AML-193 (cell line): ENCODE measurements at regions not wholly inside any gene's neighbourhood (a gene's known extent, or its start where the extent isn't known, plus 50 kb on each side); places are given as distances from the start of the nearest gene placed in this dataset.
A peak's percentile ranks its signal among the peaks of the same experiment; 100 is the strongest.
"Not testable (repeated sequence)": the region's sequence is repeated elsewhere in the genome, so short reads cannot be mapped to it uniquely, and the experiment has no call there.

Experiments used
- DNase-seq, 2 experiments: peaks; one replicate each; lab custom pipeline; 2025; lab: John Stamatoyannopoulos, UW

DNA sequence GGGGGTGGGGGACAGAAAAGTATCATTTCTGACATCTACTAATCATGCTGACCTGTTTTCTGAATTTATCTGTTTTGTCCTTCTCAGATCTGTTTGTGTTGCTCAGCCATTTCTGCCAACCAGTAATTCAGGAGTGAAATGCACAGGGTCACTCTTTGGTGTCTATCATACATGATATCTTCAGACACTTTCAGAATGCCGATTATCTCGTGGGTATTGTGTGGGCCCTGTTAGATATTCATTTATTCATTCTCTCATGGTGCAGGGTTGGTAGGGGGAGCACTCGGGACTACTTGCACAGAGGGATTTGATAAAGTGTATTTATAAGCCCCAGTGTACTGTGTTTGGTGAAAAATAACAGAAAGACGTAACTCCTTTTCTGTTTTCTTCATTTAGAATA is 101.2 kb upstream of the CITED2 start:
- no peak for DNase-seq

GRCh38 chr6:139475241-139475640 is 100.8 kb upstream of the CITED2 start:
- no peak for DNase-seq

DNA sequence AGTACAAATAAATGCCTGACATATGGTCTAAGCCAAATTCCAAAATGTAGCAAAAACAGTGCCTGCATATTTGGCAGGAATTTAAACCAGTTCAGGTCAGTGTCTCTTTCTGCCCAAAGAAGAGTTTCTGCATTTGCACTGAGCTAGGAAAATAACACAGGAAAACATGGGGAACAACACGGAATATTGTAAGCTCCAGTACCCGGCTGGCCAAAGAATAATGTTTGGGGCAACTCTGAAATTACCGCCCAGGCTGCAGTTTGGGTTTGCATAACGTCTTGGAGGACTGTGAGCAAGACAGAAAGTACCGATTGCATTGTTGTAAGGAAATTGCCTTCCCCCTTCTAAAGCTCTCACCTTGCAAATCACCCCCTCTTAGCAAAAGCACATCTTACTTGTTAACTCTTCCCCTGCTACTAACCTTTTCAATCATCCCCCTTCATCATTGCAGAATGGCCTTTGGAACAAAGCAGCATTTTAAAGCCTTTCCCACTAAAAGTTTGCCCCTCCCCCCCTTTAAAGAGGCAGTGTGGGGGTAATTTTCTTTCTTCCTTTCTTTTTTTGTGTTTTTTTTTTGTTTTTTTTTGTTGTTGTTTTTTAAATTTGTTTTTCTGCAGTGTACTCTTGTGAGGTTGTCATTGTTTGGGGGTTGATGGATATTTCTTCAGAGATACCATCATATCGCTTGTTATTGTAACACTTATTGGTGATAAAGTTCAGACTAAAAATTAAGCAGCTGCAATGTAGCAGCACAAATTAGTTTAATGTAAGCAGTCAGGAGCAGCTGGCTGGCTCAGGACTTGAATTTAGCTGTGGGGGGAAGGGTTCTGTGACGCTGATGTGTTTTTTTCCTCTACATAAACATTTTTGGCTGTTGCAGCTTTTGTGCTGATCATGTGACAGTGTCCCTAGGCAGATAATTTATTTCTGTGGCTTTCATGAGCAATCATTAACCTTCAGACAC is 100.0 kb upstream of the CITED2 start:
- no peak for DNase-seq

DNA sequence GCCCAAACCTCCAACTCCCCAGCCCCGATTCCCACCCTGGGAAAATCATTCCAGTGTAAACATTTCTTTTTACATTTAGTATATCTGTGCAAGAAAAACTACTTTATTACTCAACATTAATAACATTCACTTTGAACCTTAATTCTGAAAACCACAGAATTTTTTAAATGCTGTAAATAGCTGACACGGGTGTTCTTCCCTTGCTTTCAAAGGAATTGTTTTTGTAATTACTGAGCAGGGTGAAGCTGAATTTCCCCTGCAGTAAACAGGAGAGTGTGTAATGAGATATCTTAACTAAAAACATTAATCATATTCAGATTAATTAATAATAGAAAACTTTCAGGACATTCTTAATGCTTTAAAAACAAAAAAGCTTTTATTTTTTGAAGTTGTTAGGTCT is 99.3 kb upstream of the CITED2 start:
- no peak for DNase-seq

DNA sequence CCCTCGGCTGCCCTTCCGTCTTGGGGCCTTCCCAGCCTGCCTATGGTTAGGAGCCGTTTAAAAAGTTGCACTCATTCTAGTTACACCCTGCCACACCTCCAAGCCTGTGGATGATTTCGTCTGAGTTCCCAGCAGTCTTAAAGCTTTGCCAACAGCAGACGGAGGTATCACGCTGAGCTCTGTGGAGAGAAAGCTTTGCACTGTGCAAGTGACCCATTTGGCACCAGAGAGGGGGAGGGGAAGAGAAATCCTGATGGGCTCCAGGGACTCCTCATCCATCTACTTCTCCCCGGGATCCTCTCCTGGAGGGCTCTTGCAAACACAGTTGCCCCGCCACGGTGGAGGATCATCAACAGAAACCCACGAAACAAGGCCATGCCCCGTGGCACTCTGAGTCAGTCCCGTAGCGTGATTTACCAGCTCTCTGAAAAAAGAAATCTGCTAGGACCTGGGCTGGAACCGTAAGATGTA is 98.8 kb upstream of the CITED2 start:
- no peak for DNase-seq

- DNase-seq = no peak
Observed at GRCh38 chr6:139472351-139473015, 98.0 kb upstream of the CITED2 start.

GRCh38 chr6:139470997-139471396 is 96.5 kb upstream of the CITED2 start:
- no peak for DNase-seq

GRCh38 chr6:139468178-139468819 is 93.9 kb upstream of the CITED2 start:
- no peak for DNase-seq

DNA sequence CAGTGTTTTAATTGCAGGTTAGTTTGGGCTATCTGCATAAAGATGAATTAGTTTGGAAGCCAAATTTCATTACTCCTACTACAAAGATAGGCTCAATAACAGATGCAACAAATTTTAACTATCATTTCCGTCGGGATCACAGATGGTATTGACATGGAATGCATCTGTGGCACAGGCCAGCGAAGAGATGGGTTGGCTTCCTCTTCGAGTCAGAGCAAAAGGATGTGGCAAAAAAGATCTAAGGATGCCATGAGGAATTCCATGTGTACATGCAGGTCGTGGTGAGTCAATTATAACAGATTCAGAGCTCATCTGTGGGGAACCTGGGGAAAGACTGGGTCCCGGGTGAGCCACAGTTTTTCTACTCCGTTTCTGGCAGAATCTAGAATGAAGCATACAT is 83.0 kb upstream of the CITED2 start:
- DNase-seq = no peak

DNA sequence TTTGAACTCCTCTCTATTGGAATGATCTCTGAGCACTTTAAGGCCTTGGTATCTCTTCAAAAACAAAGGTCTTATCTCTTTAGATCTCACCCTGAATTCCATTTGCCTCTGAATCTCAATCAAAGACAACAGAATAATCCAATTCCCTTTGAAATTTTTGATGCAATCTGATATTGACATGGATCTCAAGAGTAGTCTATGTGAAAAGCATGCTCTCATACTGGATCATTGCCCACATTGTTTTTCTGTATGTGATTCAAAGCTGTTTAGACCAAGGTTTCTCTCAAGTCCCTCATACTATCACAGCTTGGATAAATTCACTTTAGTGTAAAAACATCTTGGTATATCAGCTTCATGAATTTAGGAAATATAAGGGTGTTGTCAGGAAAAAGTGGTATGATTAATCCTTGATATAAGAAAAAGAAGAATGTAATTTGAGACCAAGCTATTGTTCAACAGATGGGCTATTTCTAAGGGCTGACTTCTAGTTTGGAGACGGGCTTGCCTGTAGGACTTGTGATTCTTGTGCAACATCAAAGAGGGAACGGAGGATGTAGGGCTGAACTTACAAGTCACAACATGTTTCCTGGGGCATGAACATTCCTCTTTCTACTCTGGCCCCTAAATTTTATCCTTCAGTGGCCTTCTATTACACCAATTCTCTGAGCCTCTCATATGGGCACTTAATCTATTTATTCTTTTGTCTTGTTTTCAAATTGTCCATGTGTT is 77.9 kb upstream of the CITED2 start:
- no peak for DNase-seq

DNA sequence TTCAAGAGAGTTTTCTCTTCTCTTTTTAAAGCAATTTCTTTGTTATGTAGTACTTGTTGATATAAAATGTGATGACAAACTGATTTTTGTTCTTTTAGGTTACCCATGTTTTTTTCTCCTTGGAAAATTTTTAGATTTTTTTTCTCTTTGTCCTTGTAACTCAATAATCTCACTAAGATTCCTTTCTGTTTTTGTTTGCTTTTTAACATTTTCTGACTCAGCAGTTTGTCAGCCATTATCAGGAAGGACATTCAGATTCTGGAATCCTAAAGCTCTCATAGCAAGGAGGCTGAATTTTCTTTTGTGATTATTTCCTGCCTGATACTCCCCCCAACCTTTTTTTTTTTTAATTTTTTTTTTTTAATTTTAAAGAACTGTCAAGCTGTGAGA is 75.2 kb upstream of the CITED2 start:
- no peak for DNase-seq

GRCh38 chr6:139448998-139449610 is 74.7 kb upstream of the CITED2 start:
- DNase-seq = no peak

- DNase-seq = no peak
Observed at GRCh38 chr6:139448051-139448649, 73.7 kb upstream of the CITED2 start.

DNA sequence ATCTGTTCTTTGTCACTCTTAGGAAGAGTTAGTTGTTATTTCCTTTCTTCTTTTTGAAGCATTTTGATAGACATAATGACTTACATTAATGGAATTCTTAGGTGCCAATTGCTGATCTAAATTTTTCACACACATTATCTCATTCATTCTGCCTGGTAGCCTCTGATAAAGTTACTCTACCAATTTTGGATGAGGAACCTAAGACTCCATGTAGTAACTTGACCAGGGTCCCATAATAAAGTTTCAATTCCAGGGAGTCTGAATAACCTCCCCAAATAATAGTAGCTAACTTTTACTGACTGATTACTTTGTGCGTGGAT is 73.2 kb upstream of the CITED2 start:
- DNase-seq = no peak

DNA sequence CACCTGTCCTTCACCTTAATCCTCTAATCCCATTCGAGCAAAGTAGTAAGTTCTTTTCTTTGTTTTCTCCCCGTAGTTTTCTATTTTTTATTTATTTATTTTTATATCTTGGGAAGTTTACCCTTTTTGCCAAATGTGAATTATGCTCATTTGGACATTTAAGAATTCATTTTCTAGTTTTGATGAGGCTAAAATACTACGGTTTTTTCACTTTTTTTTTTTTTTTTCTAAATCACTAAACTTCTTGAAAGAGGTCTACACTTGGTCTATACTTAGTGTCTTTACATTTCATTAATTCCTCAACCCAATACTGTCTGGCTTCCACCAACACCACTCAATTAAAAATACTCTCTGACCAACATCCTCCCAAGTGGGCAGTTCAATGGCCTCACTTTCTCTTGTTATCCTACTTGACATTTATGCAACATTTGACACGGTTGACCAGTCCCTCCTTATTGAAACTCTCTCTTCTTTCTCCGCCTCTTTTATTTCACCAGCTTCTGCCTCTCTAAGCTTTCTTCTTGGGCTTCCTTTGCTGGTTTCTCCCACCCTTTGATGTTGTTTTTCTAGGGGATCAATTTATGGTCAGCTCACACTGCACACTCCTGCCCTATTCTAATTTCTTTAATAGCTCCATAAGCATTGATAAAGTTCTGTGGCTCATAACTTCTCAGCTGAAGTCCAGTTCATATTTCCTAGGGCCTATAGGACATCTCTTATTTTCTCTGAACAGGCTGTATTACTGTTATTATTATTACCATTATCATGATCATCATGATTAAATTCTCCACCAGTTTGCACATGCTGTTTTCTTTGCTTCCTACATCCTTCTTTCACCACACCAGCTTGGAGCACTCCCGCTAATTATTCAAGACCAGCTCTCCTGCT is 72.6 kb upstream of the CITED2 start:
- DNase-seq = no peak

DNA sequence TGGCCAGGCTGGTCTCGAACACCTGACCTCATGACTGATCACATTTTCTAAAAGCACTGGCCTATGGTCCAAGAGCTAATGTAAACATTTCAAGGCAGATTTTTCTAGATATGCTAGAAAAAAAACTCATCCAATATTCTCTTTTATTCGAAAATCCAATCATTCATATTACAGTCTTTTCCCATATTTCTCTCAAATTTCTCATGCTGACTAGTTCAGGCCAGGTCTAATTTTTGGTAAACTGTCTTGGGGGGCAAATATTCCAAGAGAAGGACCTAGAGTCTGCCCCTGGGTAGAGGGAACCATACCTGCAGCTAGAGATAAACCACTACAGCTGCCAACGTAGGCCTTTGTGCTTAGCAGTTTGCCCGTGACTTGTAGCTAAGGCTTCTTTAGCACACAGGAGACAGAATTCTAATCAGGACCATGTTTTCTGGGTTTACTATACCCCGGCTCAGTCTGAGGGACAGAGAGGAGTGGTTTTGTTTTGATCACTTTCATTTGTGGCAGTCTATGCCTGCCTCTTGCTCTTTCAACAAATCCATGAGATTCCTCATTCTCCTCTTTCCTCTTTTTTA is 71.8 kb upstream of the CITED2 start:
- DNase-seq = no peak

DNA sequence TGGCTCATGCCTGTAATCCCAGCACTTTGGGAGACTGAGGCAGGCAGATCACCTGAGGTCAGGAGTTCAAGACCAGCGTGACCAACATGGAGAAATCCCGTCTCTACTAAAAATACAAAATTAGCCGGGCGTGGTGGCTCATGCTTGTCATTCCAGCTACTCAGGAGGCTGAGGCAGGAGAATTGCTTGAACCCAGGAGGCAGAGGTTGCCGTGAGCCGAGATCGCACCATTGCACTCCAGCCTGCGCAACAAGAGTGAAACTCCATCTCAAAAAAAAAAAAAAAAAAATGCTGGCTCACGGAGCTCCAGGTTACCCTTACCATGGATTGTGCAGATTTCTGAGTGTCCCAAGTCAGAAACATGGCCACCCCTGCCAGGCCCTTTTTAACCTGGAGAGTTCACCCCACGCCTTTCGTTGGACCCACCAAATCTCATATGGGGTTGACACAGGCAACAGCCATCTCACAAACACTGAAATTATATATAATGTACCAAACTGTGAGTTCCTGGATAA is 69.9 kb upstream of the CITED2 start:
- not testable (repeated sequence) for DNase-seq

- DNase-seq = no peak
Observed at GRCh38 chr6:139443231-139444112, 69.0 kb upstream of the CITED2 start.

DNA sequence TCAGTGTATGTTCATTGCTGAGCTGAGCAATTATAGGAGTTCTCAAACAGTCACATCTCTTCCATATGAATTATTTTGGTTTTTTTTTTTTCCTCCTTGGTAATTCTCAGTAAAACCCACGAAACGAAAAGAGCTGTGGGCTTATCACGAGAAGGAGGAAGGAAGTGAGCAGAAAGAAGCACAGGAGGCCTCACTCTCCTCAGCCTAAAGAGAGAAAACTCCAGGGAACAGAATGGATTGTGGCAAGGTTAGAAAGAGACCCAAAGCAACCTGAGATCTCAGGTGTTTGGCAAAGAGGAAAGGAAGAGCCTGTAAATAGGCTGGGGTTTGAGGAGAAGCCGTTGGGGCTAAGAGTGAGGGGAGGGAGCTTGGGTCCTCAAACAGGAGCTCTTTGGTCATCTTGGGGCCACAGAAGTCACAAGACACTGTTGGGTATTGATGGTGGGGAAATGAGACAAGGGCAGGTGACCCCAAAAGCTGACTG is 67.8 kb upstream of the CITED2 start:
- DNase-seq = peak; percentile 58 to 67
